ENCODE measurements at regions not wholly inside any gene's neighbourhood (a gene's known extent, or its start where the extent isn't known, plus 50 kb on each side); places are given as distances from the start of the nearest gene placed in this dataset.
"Not testable (repeated sequence)": the region's sequence is repeated elsewhere in the genome, so short reads cannot be mapped to it uniquely, and the experiment has no call there.

DNA sequence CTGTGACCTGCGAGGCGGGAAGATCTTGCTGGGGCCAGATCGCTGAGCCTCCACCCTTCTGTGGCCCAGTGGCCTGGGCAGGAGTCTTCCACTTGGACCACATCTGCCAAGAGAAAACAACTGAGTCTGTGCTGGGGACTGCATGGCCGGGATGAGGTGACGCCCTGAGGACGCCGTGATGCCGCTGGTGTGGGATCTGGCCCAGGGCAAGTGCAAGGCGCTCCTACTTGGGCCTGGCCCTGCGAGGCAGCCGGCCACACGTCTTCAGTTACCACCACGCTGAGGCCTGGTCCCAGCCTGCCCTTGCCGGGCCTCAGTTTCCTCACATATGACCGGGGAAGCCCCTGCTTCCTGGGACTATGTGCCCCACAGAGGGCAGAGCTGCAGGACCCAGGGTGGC, 133.4 kb downstream of the SLC25A46 start:
- DNase-seq: no peak

DNA sequence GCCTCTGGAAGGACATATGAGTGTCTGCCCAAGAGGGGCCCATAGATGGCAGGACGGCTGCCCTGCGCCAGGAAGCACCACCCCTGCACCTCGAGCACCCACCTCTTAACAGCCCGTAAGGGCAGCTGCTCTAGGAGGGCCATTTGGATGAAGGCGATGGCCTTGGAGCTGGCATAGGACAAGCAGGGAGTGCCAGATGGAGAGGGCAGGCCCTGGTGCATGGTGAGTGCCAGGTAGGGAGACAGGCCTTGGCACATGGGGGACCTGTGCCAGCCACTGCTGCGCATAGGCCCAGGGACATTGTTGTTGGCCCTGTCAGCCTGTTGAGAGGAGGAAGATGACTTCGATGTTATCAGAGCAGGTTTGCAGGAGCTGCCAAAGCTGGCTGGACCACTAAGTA, 134.2 kb downstream of the SLC25A46 start:
- no peak for DNase-seq

DNA sequence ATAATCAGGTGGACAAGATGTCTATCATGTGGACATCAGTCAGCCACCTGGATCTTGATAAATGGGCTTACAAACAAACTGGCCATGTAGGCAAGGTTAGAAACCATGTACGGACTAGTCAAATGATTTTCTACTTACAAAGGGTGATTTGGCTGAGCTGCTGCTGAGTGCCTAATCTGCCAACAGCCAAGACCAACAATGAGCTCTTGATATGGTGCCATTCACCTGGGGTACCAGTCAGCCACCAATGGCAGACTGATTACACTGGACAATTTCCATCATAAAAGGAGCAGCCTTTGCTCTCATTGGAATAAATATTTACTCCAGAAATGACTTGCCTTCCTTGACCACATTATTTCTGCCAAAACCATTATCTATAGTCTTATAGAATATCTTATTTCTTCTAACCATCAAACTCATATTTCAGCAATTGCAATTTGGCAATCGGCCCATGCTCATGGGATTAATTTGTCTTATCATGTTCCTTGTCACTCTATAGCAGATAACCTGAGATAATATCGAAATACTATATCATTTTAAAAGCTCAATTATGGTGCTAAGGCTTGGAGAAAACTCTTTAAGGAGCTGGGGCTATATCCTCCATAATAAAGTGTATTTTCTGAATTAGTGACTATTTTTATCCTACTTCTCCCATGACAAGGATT, 135.1 kb downstream of the SLC25A46 start:
- DNase-seq: no peak

DNA sequence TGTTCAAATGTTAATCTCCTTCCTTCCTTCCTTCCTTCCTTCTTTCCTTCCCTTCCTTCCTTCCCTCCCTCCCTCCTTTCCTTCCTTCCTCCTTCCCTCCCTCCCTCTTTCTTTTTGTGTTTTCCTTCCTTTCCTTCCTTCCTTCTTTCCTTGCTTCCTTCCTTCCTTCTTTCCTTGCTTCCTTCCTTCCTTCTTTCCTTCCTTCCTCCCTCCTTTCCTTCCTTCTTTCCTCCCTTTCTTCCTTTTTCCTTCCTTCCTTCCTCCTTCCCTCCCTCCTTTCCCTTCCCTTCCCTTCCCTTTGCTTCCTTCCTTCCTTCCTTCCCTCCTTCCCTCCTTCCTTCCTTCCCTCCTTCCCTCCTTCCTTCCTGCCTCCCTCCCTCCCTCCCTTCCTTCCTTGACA, 136.3 kb downstream of the SLC25A46 start:
- DNase-seq: not testable (repeated sequence)

DNA sequence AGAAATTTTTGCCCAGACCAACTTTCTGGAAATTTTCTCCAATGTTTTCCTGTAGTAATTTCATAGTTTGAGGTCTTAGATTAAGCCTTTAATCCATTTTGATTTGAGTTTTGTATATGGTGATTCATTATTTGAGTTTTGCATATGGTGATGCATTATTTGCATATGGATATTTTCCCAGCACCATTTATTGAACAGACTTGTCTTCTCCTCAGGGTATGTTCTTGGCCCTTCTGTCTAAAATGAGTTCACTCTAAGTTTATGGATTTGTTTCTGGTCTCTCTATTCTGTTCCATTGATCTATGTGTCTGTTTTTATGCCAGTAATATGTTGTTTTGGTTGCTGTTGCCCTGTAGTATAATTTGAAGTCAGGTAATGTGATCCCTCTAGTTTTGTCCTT, 139.3 kb downstream of the SLC25A46 start:
- no peak for DNase-seq

DNA sequence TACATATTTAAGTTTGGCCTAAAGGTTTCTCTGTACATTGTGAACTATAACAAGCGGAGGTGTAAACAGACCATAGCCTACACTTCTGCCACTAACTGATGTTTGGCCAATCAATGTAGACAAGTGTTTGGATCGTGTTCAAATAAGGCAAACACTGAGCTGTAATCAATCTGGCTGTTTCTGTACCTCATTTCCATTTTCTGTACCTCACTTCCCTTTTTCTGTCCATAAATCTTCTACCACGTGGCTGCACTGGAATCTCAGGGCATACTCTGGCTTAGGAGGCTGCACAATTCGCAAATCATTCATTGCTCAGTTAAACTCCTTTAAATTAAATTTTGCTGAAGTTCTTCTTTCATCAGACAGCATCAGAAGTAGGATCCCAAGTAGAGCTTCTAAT, 140.9 kb downstream of the SLC25A46 start:
- DNase-seq: no peak

DNA sequence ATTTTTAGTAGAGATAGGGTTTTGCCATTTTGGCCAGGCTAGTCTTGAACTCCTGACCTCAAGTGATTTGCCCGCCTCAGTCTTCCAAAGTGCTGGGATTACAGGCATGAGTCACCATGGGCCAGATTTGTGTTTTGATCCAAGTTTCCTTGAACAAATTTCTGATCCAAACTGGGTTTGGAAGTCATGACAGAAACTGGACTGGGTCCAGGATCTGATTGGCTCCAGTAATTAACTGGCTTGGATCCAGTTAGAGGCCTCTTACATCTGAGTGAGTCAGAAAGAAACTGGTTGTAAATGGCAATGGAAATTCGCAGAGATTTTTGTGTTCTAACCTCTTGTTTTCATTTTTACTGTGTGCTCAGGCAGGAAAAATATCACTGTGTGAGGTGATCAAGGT, 141.6 kb downstream of the SLC25A46 start:
- DNase-seq: no peak

DNA sequence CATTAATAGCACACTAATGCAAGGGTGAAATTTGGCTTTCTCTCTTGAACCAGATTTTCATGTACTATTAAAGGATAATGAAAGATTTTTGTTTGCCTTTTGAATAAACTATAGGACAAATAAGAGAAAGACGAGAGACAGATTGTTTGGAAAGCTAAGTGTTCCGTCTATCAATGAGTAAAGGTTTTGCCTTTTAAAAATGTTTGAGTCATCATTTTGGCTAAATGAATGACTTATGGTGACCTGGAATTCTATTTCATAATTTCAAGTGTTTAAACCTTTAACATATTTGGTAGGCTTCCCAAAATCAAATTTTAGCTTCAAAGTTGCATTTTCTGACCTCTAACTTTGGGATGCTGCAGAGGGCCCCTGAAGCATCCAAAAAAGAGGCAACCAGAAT, 145.2 kb downstream of the SLC25A46 start:
- DNase-seq: no peak

DNA sequence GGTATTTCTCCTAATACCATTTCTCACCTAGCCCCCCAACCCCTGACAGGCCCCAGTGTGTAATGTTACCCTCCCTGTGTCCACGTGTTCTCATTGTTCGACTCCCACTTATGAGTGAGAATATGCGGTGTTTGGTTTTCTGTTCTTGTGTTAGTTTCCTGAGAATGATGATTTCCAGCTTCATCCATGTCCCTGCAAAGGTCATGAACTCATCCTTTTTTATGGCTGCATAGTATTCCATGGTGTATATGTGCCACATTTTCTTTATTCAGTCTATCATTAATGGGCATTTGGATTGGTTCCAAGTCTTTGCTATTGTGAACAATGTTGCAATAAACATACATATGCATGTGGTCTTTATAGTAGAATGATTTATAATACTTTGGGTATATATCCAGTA, 148.4 kb downstream of the SLC25A46 start:
- not testable (repeated sequence) for DNase-seq

DNA sequence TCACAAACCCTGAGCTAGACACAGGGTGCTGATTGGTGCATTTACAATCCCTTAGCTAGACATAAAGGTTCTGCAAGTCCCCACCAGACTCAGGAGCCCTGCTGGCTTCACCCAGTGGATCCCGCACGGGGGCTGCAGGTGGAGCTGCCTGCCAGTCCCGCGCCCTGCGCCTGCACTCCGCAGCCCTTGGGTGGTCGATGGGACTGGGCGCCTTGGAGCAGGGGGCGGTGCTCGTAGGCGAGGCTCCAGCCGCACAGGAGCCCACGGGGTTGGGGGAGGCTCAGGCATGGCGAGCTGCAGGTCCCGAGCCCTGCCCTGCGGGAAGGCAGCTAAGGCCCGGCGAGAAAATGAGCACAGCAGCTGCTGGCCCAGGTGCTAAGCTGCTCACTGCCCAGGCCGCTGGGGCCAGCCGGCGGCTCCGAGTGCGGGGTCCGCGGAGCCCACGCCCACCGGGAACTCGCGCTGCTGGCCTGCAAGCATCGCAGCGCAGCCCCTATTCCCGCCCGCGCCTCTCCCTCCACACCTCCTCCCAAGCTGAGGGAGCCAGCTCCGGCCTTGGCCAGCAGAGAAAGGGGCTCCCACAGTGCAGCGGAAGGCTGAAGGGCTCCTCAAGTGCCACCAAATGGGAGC, 155.2 kb downstream of the SLC25A46 start:
- not testable (repeated sequence) for DNase-seq

DNA sequence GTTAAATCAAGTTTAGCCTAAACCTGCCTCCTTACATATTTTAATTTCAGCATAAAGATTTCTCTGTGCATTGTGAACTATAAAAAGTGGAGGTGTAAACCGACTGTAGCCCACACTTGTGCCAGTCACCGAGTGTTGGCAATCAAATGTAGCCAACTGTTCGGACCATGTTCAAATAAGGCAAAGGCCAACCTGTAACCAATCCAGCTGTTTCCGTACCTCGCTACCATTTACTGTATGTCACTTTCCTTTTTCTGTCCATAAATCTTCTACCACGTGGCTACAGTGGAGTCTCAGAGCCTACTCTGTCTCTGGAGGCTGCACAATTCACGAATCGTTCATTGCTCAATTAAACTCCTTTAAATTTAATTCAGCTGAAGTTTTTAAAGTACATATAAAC, 156.0 kb downstream of the SLC25A46 start:
- no peak for DNase-seq

DNA sequence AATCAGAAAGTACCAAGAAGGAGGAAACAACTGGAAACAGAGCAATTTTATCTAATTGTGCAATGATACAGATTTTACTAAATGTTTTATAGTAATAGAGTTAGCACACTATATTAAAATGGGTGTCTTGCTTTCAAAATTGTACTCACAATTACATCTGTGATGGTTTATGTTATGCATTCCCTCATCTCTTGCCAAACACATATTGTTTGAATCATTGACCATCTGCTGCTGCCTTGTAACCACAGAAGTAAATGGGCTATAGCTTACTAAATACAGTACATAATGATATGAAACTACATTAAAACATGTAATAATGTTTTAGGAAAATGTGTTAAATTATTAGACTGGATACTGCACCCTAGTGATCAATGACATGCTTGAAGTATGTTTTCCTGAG, 158.1 kb downstream of the SLC25A46 start:
- DNase-seq: no peak

DNA sequence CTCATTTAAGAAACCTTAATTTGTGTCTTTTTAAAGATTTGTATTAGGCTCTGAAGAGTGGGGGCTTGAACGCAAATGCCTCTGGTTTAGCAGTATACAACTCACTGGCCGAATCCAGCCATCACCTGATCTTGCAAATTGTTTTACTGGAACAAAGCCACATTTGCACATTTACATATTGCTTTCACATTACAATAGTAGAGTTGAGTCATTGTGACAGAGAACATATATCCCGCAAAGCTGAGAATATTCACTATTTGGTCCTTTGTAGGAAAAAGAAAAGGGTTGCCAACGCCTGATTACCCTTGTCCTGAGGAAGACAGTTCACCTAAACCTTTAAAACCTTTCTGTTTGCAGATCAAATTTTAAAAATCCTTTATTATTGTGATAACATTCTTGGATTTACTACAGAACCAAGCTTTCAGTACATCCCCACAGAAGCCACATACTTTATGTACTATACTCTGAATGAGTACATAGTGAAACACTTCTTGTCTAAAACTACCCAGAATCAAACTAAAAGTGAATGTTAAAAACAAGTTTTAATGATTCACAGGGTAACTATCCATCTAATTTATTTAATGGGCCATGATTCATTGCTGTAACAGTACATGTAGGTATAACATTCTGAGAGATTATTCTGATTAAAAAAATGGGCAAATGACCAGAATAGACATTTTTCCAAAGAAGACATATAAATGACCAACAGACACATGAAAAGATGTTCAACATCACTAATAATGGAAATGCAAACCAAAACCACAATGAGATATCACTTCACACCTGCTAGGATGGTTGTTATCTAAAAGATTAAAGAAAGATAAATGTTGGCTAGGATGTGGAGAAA, 161.0 kb downstream of the SLC25A46 start:
- DNase-seq: no peak

DNA sequence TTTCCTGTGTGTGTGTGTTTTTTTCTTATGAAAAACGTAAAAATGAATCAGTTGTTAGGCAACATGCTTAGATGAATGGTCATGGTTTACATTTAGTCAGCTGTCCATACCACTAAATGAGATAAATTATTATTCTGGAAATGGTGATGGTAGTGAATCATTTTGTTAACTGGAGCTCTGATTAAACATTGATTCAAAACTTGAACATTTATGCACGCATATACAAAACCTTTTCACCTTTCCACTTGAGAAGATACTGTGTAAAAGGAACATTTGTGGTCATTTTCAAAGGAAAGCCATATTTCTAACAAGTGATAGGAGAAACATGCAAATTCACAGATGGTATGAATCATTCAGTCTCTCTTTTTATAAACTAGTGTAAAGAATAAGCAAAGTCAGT, 162.0 kb downstream of the SLC25A46 start:
- DNase-seq: no peak

DNA sequence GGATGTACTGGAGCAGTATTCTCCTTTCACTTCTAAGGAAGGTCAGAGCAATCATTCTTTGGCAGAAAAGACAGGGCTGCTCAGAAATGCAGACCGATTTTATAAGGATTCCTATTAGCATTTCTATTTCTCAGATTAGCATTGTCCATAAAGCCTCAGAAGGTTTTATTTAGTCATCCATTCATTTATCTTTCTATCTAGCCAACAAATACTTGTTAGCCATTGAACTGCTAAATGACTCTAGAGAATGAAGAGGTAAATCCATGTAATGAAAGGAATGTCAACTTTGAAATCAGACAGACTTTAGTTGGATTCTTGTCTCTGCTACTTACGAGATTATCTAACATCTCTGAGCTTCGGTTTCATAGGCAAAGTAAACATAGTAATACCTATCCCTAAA, 165.2 kb downstream of the SLC25A46 start:
- DNase-seq: no peak

DNA sequence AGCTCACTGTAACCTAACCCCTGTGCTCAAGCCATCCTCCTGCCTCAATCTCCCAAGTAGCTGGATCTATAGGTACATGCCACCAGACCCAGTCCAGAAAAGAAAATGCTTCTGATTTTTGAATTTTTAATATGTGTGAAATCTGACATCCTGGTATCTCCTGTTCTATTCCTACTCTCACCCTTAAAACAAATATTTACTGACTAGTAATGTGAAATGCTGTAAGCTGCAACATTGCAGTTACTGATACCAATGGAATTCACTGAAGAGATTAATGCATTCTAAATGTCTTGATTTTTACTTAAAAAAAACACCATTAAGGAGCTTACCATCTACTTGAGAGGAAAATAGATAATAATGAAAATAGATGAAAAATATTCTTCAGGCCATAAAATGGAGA, 162.7 kb upstream of the TSLP start:
- no peak for DNase-seq

DNA sequence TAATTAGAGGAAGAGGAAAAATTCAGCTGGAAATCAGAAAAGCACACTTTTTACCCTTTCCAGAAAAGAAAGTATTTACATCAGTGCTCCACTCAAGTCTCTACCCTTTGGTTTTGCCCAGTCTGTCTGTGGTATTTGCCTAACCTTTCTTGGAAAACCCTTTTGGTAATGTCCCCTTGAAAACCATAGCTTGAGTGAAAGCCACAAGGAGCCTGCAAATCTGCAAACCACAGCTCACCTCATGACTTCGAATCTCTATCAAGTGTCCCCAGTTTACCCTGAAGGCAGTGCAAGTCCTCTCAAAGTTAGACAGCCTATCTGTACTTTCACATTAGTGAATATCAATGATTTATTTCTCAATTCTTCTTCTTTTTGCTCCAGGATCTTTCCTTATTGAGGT, 162.1 kb upstream of the TSLP start:
- DNase-seq: no peak

DNA sequence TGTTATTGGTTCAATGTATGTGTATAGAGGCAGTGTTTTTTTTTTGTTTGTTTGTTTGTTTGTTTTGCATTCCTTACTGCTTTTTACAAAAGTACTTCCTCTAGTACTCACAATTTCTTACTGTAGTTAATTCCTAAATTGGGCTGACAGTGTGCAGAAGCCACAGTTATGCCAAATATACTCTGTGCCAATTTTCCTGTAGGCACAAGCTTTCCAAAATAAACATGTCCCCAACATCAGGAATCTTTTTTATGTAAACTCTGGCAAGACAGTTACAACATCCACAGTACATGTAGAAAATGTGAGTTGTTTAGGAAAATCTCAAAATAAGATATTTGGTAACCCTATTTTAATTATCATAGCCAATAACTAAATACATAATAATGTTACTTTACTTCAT, 161.6 kb upstream of the TSLP start:
- DNase-seq: no peak

DNA sequence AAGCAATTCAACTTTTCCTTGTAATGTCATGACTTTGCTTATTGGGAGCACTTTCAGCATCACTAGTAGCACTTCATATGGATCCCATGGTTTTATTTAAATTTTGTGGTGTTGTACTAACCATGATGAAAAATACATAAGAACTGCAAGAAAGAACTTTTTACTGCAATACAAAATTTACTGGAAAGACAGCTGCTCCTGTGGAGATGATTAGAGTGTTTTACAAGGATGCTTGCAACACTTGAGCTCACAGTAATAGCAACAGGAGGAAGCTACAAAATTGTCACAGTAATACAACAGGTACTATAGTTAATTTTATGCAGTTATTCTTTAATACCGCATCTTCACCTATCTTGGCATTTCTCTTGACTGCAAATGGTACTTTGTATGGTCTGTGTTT, 158.3 kb upstream of the TSLP start:
- no peak for DNase-seq

DNA sequence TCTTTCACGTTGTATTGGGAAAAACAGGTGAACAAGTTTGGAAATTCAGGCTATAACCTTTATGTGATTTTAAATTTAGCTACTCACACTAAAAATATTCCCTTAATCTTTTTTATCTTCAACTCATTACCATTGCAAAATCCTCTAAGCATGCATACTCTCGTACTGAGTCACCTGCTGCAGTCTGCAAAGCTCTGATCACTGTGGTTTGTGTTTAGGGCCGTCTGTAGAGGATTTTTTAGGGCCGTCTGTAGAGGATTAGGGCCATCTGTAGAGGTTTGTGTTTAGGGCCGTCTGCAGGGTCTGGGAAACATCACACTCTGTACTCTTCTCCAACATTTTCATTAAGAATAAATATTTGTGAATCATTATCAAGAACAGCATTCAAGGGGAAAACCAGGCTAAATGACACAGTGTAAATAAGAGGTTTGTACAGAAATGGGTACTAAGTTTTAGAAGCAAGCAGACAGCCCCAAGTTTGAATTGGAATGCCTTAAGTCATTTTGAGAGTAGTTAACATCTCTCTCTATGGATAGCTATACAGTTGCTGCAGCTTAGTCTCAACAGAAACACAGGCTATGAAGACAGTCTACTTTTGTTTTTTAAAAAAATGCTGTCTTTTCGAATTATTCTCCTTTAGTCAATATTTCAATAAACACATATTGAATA, 155.0 kb upstream of the TSLP start:
- no peak for DNase-seq

DNA sequence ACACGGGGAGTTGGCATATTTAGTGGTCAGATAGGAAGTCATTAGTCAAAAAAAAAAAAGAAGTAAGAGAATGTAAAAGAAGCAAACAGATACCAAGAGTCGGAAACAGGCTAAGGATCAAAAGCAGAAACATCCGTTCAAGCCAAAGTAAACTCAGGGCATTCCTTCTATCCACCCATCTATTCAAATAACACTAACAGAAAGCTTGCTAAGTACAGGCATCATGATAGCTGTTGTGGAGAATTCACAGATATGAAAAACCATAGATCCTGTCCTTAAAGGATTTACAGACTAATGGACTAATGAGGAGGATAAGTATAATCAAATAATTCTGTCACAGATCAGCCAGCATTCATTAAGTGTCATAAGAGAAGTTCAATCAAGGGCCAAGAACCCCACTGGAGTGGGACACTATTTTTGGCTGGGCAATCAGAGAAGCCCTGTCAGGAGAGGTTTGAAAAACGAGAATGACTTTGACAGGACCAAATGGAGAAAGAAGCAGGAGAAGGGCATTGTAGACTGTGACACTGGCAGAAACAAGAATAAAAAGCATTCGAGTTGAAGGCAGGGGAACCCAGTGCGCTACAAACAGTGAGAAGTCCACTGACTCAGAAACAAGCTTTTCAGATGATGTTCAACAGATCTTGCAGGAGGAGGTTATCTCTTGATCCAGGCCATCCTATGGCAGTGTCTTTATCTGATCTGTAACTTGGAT, 154.2 kb upstream of the TSLP start:
- no peak for DNase-seq

DNA sequence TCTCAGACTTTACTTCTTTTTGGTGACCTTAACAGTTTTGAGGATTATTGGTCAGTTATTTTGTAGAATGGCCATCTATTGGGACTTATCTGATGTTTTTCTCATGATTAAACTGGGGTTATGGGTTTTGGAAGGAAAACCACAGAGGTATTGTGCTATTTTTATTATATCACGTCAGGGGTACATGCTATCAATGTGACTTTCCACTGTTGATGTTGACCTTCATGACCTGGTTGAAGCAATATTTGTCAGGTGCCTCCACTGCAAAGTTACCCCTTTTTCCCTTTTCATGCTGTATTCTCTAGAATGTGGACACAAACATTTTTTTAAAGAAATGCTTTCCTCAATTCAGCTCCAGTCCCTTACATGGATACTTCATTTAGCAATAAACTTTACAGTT, 152.8 kb upstream of the TSLP start:
- no peak for DNase-seq

DNA sequence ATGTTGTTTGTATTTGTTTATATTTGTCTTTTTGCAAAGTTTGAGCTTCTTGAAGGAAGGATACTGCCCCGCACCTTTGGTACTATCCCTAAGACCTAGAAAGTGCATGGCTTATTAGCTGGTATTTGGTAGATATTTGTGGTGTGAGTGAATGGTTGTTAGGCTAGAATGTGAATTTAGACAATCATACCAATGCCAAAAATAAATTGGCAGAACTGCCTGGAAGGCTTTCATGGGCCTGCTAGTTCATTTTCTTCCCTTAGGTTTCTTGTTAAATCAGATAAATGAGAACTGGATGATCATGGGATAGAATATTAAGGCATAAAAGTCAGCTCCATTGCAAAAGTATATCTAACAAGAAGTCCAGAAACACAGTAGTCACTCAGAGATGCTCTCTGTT, 147.5 kb upstream of the TSLP start:
- DNase-seq: no peak

Measured in DMS79 treated with DMSO at 0.1 percent for 48 hours (cell line).